ENCODE measurements at regions not wholly inside any gene's neighbourhood (a gene's known extent, or its start where the extent isn't known, plus 50 kb on each side); places are given as distances from the start of the nearest gene placed in this dataset.

DNA sequence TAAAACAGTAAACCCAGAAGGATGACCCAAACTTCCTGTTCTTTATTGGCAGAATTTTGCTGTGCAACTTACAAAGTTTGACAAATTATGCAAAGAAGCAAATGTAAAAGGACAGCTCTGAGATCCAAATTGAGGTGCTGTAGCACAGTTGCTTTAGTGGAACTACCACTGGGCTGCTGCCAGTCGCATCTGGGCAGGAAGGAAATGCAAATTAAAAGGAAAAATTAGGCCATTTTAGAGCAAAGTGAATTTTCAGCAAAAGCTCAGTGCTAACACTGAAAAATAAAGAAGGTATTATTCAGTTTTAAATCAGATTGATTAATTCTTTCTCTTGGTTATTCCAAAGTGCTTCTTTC, 104.5 kb downstream of the ZMAT3 start:
- no peak for TF ChIP-seq CTCF (conservative IDR thresholded peaks at IDR 0.05; ENCODE audit: low read depth, low read length)
- H3K4me3 ChIP-seq (ENCODE audit: low read length), result no peak overlapping the region
- DNase-seq (ENCODE audit: low read depth), result no peak

- no peak for DNase-seq (ENCODE audit: low read depth)
- H3K4me3 ChIP-seq (ENCODE audit: low read length), result no peak overlapping the region
- TF ChIP-seq CTCF (conservative IDR thresholded peaks at IDR 0.05; ENCODE audit: low read depth, low read length), result peak; percentile 55
Observed at GRCh38 chr3:178966299-178967176, 105.1 kb downstream of the ZMAT3 start.

DNA sequence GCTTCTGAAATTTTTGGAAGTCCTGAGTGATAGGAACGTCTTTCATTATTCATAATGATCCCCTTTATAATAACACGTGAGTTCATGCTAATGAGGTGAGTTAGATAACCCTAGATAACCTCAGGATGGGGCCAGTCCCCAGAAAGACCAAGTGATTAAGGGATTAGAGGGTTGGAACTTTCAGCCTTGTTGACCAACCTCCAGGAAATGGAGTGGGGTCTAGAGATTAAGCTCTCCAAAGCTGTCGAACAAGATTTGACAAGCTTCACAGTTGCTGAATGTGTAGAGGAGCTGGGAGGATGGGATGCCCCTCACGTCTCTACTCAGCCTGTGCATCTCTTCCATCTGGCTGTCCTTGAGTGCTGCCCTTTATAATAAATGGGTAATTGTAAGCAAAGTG, 107.1 kb downstream of the ZMAT3 start:
- no peak for TF ChIP-seq CTCF (conservative IDR thresholded peaks at IDR 0.05; ENCODE audit: low read depth, low read length)
- no peak for DNase-seq (ENCODE audit: low read depth)
- no peak overlapping the region for H3K4me3 ChIP-seq (ENCODE audit: low read length)

DNA sequence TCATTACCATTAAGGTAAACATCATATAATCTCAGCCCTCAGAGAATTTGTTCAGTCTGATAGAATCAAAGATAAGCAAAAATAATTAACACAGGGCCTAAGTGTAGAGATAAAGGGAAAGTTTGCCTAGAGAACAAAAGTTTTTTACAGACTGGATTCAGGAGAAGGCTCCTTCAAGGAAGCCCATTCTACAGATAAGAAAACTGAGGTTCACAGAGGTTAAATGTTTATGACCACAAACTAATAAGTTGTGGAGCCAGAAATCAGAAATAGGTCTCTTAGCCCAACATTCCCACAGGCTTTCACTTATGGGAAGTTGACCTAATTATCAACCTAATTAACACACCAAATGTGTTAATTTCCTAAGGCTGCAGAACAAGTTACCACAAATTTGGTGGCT, 110.7 kb downstream of the ZMAT3 start:
- DNase-seq (ENCODE audit: low read depth), result no peak
- TF ChIP-seq CTCF (conservative IDR thresholded peaks at IDR 0.05; ENCODE audit: low read depth, low read length), result no peak
- no peak overlapping the region for H3K4me3 ChIP-seq (ENCODE audit: low read length)

- no peak for DNase-seq (ENCODE audit: low read depth)
- TF ChIP-seq CTCF (conservative IDR thresholded peaks at IDR 0.05; ENCODE audit: low read depth, low read length), result no peak
- H3K4me3 ChIP-seq (ENCODE audit: low read length), result no peak overlapping the region
Observed at GRCh38 chr3:178960181-178960580, 111.4 kb downstream of the ZMAT3 start.

DNA sequence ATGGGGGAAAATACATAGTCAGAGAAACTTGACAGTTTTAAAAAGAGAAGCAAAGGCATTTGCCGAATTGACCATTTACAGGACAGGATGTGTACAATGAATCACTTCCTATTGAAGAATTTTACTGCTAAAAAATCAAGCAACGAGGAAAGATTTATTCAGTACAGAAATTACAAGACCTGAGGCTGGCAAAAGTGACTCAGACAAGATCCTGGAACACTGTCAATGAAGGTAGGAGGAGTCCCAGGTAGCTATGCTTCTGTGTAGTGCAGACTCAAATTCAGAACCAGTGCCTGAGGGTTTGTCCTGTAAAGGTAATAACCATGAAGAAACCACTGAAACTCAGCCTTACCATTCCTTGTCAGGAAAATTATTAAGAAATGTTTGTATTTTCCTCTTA, 120.9 kb downstream of the ZMAT3 start:
- no peak overlapping the region for H3K4me3 ChIP-seq (ENCODE audit: low read length)
- no peak for TF ChIP-seq CTCF (conservative IDR thresholded peaks at IDR 0.05; ENCODE audit: low read depth, low read length)
- no peak for DNase-seq (ENCODE audit: low read depth)

- DNase-seq (ENCODE audit: low read depth), result no peak
- no peak for TF ChIP-seq CTCF (conservative IDR thresholded peaks at IDR 0.05; ENCODE audit: low read depth, low read length)
- no peak overlapping the region for H3K4me3 ChIP-seq (ENCODE audit: low read length)
Observed at GRCh38 chr3:178949896-178950295, 121.7 kb downstream of the ZMAT3 start.

Measured in retinal pigment epithelial cell (primary cell).